Choroid plexus epithelial cell (primary cell): ENCODE measurements at regions not wholly inside any gene's neighbourhood (a gene's known extent, or its start where the extent isn't known, plus 50 kb on each side); places are given as distances from the start of the nearest gene placed in this dataset.
A peak's percentile ranks its signal among the peaks of the same experiment; 100 is the strongest.

ENCODE experiments used
- DNase-seq: peaks from one replicate; pipeline ENCODE4 v3.0.0-alpha.2; 2010; ENCODE audit warnings: low read depth
- H3K4me3 ChIP-seq: 2 replicates; pipeline ENCODE4 v1.5.1; 2011; ENCODE audit warnings: low read depth, mild to moderate bottlenecking, control low read depth, low read length, moderate library complexity
- TF ChIP-seq, protein P1 (sequence below): conservative IDR thresholded peaks from 2 replicates; pipeline ENCODE4 v1.5.1; 2011; ENCODE audit warnings: low read depth, mild to moderate bottlenecking, control low read depth, inconsistent platforms, low read length, moderate library complexity

- H3K4me3 ChIP-seq, result no peak overlapping the region
- TF ChIP-seq, protein P1, sequence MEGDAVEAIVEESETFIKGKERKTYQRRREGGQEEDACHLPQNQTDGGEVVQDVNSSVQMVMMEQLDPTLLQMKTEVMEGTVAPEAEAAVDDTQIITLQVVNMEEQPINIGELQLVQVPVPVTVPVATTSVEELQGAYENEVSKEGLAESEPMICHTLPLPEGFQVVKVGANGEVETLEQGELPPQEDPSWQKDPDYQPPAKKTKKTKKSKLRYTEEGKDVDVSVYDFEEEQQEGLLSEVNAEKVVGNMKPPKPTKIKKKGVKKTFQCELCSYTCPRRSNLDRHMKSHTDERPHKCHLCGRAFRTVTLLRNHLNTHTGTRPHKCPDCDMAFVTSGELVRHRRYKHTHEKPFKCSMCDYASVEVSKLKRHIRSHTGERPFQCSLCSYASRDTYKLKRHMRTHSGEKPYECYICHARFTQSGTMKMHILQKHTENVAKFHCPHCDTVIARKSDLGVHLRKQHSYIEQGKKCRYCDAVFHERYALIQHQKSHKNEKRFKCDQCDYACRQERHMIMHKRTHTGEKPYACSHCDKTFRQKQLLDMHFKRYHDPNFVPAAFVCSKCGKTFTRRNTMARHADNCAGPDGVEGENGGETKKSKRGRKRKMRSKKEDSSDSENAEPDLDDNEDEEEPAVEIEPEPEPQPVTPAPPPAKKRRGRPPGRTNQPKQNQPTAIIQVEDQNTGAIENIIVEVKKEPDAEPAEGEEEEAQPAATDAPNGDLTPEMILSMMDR, result no peak
- no peak for DNase-seq
These were observed 108.9 kb downstream of the SAMD9 start for GRCh38 chr7:93008833-93009232.

GRCh38 chr7:93006480-93007095 is 111.2 kb downstream of the SAMD9 start:
- H3K4me3 ChIP-seq, result no peak overlapping the region
- TF ChIP-seq, protein P1, result no peak
- peak; percentile 38 for DNase-seq

GRCh38 chr7:93004906-93005305 is 112.9 kb downstream of the SAMD9 start:
- DNase-seq, result no peak
- TF ChIP-seq, protein P1, result no peak
- H3K4me3 ChIP-seq, result no peak overlapping the region

- DNase-seq, result no peak
- TF ChIP-seq, protein P1, result no peak
- H3K4me3 ChIP-seq, result no peak overlapping the region
These were observed 120.1 kb downstream of the SAMD9 start for GRCh38 chr7:92997719-92998118.

DNA sequence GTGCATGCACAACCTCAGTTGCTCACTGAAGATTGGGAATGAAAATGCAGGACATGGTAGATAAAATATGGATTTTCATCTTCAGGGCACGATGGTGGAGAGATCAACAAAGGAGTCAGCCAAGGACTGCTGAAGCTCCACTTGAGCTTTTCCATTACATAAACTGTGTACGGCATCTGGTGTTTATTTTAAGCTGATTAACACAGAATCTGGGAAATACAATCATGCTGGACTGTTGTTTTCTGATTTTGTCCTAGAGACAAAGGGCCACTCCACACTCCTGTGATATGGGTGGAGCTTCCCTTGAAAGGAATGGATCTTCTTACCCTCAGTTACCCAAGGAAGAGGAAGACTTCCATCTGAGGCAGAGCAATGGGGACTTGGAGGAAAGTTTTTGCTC is 120.6 kb downstream of the SAMD9 start:
- H3K4me3 ChIP-seq, result no peak overlapping the region
- DNase-seq, result peak; percentile 15
- TF ChIP-seq, protein P1, result no peak

DNA sequence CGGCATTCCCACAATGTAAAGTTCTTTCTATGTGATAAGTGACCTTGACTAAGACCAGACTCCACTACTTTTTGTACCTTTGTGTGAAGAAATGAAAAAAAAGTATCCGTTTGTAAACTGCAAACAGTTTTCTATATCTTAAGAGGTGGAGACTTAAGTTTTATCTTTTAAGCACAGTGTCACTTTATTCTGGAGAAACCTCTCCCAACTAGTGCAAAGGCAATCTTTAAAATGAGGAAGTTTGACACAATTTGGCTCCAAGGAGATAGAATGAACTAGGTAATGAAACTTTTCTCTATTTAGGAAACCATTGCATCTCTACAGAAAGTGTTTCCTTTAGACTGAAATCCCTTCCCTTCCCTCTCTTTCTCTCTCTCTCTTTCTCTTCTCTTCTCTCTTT is 122.9 kb downstream of the SAMD9 start:
- DNase-seq, result no peak
- TF ChIP-seq, protein P1, result no peak
- no peak overlapping the region for H3K4me3 ChIP-seq

DNA sequence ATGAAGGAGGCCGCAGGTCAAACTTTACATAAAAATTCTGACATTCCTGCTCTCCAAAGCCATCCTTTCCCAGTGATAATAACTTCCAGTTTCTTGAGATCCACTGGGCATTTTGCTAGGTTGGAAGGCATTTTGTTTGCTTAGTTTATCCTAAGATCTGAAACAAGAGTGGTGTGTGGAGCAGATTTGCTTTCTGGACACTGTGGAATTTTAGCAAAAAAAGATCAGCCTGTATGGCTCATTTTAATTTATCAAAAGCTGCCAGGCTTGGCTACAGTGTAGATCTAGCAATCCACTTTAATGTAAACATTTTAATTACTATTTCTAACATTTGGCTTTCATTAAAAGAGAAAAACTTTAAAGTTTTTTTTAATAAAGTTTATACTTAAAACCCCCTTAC is 124.8 kb downstream of the SAMD9 start:
- DNase-seq, result no peak
- TF ChIP-seq, protein P1, result no peak
- H3K4me3 ChIP-seq, result no peak overlapping the region
